GM12878 (cell line): ENCODE measurements at regions not wholly inside any gene's neighbourhood (a gene's known extent, or its start where the extent isn't known, plus 50 kb on each side); places are given as distances from the start of the nearest gene placed in this dataset.

ENCODE experiments used
- ATAC-seq: fragments of 200-7000 bp; cut with Tn5 transposase; 3 replicates; pipeline ENCODE4 v1.9.1; 2020; ENCODE audit warnings: mild to moderate bottlenecking, moderate library complexity
- BruUV-seq: library from RNA; stranded (reverse); fragments of 400-500 nt; replicated peaks from 2 replicates; lab custom pipeline; 2021; lab: Mats Ljungman, UMichigan
- CTCF ChIA-PET: fragments of 300-600 bp; sonication (Branson Sonifier 250); formaldehyde crosslinking; extraction: SDS; loops from one replicate; lab custom pipeline; 2021; ENCODE audit warnings: inconsistent platforms; lab: Yijun Ruan, JAX
- POLR2A ChIA-PET: fragments of 350-600 bp; formaldehyde crosslinking; extraction: SDS; loops from one replicate; lab custom pipeline; 2021; ENCODE audit warnings: inconsistent platforms; lab: Charles Lee
- RAD21 ChIA-PET: fragments of 300-600 bp; sonication (Branson Sonifier 250); formaldehyde crosslinking; loops from one replicate; lab custom pipeline; 2023; ENCODE audit warnings: antibody characterized with exemption; ENCODE audit not compliant: unreplicated experiment; lab: Charles Lee
- SMC1A ChIA-PET: fragments of 300-600 bp; sonication (Branson Sonifier 250); formaldehyde crosslinking; loops from one replicate; lab custom pipeline; 2023; ENCODE audit not compliant: unreplicated experiment, uncharacterized antibody; lab: Charles Lee
- DNase-seq: peaks from one replicate; pipeline ENCODE4 v3.0.0-alpha.2; 2011; ENCODE audit warnings: low read depth, low spot score
- FAIRE-seq: peaks from 3 replicates; lab custom pipeline; 2011; peaks lifted over from hg19 to GRCh38; lab: Jason Lieb, UNC
- H2AFZ ChIP-seq: 2 replicates; pipeline ENCODE4 v1.6.0; 2011; ENCODE audit warnings: low read depth, low read length, control low read depth; ENCODE audit not compliant: control insufficient read depth
- H3K27ac ChIP-seq: 2 replicates; pipeline ENCODE4 v1.5.1; 2011; ENCODE audit warnings: control low read depth; ENCODE audit not compliant: control insufficient read depth, insufficient read depth
- H3K27me3 ChIP-seq, 2 experiments: replicated peaks in 1 of 2; 2 replicates each; pipeline versions ENCODE4 v1.6.0 to v1.6.1; 2011; ENCODE audit warnings: low read length in 1 of 2; ENCODE audit not compliant: control insufficient read depth in 2 of 2, insufficient read depth in 2 of 2
- H3K36me3 ChIP-seq, 2 experiments: 2 replicates each; pipeline ENCODE4 v1.5.1; 2011; ENCODE audit warnings: low read length in 1 of 2; ENCODE audit not compliant: control insufficient read depth in 2 of 2, insufficient read depth in 2 of 2
- H3K4me1 ChIP-seq: 2 replicates; pipeline ENCODE4 v1.6.1; 2011; ENCODE audit warnings: mild to moderate bottlenecking, low read length, moderate library complexity, mixed read lengths; ENCODE audit not compliant: control insufficient read depth, insufficient read depth
- H3K4me2 ChIP-seq: 2 replicates; pipeline ENCODE4 v1.6.0; 2011; ENCODE audit warnings: control low read depth; ENCODE audit not compliant: control insufficient read depth, insufficient read depth
- H3K4me3 ChIP-seq: fragments of 200-600 bp; sonication (generic); 2 replicates; pipeline ENCODE4 v1.5.1; 2016
- H3K79me2 ChIP-seq: 2 replicates; pipeline ENCODE4 v1.6.0; 2011; ENCODE audit warnings: low read length; ENCODE audit not compliant: control insufficient read depth, insufficient read depth
- H3K9ac ChIP-seq: 2 replicates; pipeline ENCODE4 v1.8.0; 2011; ENCODE audit warnings: low read length, control low read depth, mixed read lengths; ENCODE audit not compliant: control insufficient read depth, insufficient read depth
- H3K9me3 ChIP-seq: replicated peaks from 3 replicates; pipeline ENCODE4 v1.5.1; 2011; ENCODE audit warnings: mild to moderate bottlenecking, low read length; ENCODE audit not compliant: control insufficient read depth, insufficient read depth
- H4K20me1 ChIP-seq: 2 replicates; pipeline ENCODE4 v1.6.0; 2011; ENCODE audit not compliant: control insufficient read depth, insufficient read depth
- BRCA1 ChIP-seq: IDR thresholded peaks from 2 replicates; pipeline ENCODE4 v1.6.1; 2011; ENCODE audit warnings: low read depth, low read length, improper control_type of control experiment
- CEBPB ChIP-seq, 2 experiments: fragments of 150-350 bp in 1 of 2; IDR thresholded peaks; 2 replicates each; pipeline ENCODE4 v1.6.1; 2012 to 2014; ENCODE audit warnings: low read depth in 2 of 2, low read length in 2 of 2, borderline replicate concordance in 1 of 2, inconsistent platforms in 1 of 2
- EP300 ChIP-seq, 2 experiments: fragments of 150-350 bp in 1 of 2; IDR thresholded peaks; 2 replicates each; pipeline ENCODE4 v1.6.1; 2011 to 2012; ENCODE audit warnings: low read depth in 2 of 2, low read length in 2 of 2, borderline replicate concordance in 1 of 2, improper control_type of control experiment in 1 of 2, inconsistent platforms in 1 of 2; ENCODE audit not compliant: control insufficient read depth in 1 of 2
- GATAD2B ChIP-seq: fragments of 450-650 bp; conservative IDR thresholded peaks from 2 replicates; pipeline ENCODE4 v1.6.1; 2017; ENCODE audit warnings: low read depth, mild to moderate bottlenecking, moderate library complexity
- JUNB ChIP-seq: IDR thresholded peaks from 2 replicates; pipeline ENCODE4 v1.6.1; 2016; ENCODE audit warnings: antibody characterized with exemption, mild to moderate bottlenecking
- KDM1A ChIP-seq: fragments of 200-600 bp; sonication (generic); IDR thresholded peaks from 2 replicates; pipeline ENCODE4 v1.6.1; 2016; ENCODE audit warnings: borderline replicate concordance
- MXI1 ChIP-seq: fragments of 150-350 bp; IDR thresholded peaks from 2 replicates; pipeline ENCODE4 v1.6.1; 2011; ENCODE audit warnings: low read depth, mild to moderate bottlenecking, inconsistent platforms, low read length, improper control_type of control experiment
- NFYB ChIP-seq: IDR thresholded peaks from 2 replicates; pipeline ENCODE4 v1.6.1; 2011; ENCODE audit warnings: low read depth, mild to moderate bottlenecking, low read length, improper control_type of control experiment, moderate library complexity; ENCODE audit not compliant: insufficient read depth
- SIN3A ChIP-seq: IDR thresholded peaks from 2 replicates; pipeline ENCODE4 v1.6.1; 2012; ENCODE audit warnings: low read depth, low read length, improper control_type of control experiment
- SP1 ChIP-seq: IDR thresholded peaks from one replicate; pipeline ENCODE4 v1.6.1; 2011; ENCODE audit warnings: low read depth, low read length
- SREBF2 ChIP-seq: IDR thresholded peaks from 2 replicates; pipeline ENCODE4 v1.6.1; 2012; ENCODE audit warnings: mild to moderate bottlenecking, low read length
- WGBS: methylation state at CpG from one replicate; pipeline ENCODE4 v1.1.6; 2016; ENCODE audit warnings: low lambda C conversion rate; ENCODE audit not compliant: insufficient replicate concordance, insufficient coverage; ENCODE audit errors: missing lambda C conversion rate; 5-methylcytosine and 5-hydroxymethylcytosine counted together
- in situ Hi-C: fragments of 300-500 bp; cut with MboI; formaldehyde crosslinking; loops from 9 replicates; pipeline ENCODE4 v1.14.3; 2018; ENCODE audit warnings: mixed read lengths
- intact Hi-C: fragments of 100-400 bp; cut with micrococcal nuclease; formaldehyde crosslinking; loops from one replicate; pipeline ENCODE4 v1.14.2; 2022; ENCODE audit not compliant: unreplicated experiment
- TF ChIP-seq, protein P1 (sequence below): fragments of 450-650 bp; IDR thresholded peaks from 2 replicates; pipeline ENCODE4 v1.6.1; 2016; ENCODE audit warnings: mild to moderate bottlenecking

DNA sequence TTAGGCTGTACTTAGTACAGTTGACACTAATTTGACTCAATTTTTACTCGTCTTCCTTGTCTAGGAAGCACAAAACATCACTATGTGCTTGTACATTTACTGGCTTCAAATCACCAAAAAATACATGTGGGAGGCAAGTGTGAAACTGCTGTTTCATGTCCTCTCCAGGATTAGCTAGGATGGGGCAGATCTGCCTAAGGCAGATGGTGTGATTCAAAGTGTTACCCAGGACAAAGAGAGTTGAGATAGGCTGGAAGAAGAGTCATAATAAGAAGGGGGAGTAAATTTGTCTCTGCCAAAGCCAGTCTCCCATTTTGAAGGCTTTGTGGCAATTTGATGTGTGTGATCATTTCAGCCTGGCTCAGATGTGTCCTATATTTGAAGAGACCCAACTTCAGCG is 821.6 kb upstream of the ZEB2 start:
- H3K36me3 ChIP-seq = no peaks in the 10 kb centered on the region
- no peak overlapping the region for H3K4me3 ChIP-seq
- FAIRE-seq (no peak), DNase-seq (no peak), ATAC-seq (no peak)
- H3K27ac ChIP-seq = no peak overlapping the region
- H4K20me1 ChIP-seq = no peaks in the 10 kb centered on the region
- in situ Hi-C loops = no loop called here
- ChIA-PET CTCF (no interaction called here), RAD21 (no interaction called here), POLR2A (no interaction called here), SMC1A (no interaction called here)
- H3K79me2 ChIP-seq = no peaks in the 10 kb centered on the region
- TF ChIP-seq EP300 (IDR thresholded peaks at IDR 0.05; ENCODE audit: borderline replicate concordance in 1 of 2, control insufficient read depth in 1 of 2, low read depth in 2 of 2, low read length in 2 of 2) = no peak
- no peak for TF ChIP-seq SP1
- TF ChIP-seq JUNB = no peak
- TF ChIP-seq MXI1 = no peak
- no peak for TF ChIP-seq NFYB
- TF ChIP-seq GATAD2B = no peak
- TF ChIP-seq, protein P1, sequence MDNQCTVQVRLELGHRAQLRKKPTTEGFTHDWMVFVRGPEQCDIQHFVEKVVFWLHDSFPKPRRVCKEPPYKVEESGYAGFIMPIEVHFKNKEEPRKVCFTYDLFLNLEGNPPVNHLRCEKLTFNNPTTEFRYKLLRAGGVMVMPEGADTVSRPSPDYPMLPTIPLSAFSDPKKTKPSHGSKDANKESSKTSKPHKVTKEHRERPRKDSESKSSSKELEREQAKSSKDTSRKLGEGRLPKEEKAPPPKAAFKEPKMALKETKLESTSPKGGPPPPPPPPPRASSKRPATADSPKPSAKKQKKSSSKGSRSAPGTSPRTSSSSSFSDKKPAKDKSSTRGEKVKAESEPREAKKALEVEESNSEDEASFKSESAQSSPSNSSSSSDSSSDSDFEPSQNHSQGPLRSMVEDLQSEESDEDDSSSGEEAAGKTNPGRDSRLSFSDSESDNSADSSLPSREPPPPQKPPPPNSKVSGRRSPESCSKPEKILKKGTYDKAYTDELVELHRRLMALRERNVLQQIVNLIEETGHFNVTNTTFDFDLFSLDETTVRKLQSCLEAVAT = no peak
- no peak overlapping the region for H2AFZ ChIP-seq
- H3K9me3 ChIP-seq = no peaks in the 10 kb centered on the region
- H3K27me3 ChIP-seq = no peaks in the 10 kb centered on the region; a peak in 1 of 4 replicates
- H3K9ac ChIP-seq = no peak overlapping the region
- intact Hi-C loops = no loop called here
- 0% methylated on average over 2 of the region's 2 CpGs for WGBS
- no TSS peak for BruUV-seq
- H3K4me2 ChIP-seq = no peak overlapping the region
- H3K4me1 ChIP-seq = no peaks in the 10 kb centered on the region

DNA sequence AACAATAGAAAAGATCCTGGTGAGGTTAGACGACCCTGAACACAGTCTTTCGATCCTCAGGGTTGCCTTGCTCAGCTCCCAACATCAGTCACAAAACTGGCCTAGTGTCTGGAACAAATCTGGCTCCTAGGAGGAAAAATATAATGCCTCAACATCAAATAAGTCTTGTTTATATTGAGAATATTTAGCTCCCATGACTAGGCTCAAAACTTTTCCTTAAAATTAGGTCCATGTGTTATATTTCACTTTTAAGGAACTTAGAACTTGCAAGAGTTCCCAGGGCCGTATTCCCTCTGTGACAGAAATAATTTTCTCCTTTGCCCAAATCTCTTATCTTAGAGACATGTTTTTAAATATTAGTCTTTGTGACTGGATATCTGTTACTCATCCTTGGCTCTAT is 819.7 kb upstream of the ZEB2 start:
- no peak overlapping the region for H3K27ac ChIP-seq
- no peak for TF ChIP-seq BRCA1
- no peak for TF ChIP-seq SREBF2
- TF ChIP-seq KDM1A = no peak
- TF ChIP-seq CEBPB (IDR thresholded peaks at IDR 0.05; ENCODE audit: borderline replicate concordance in 1 of 2, low read depth in 2 of 2, low read length in 2 of 2) = no peak
- TF ChIP-seq, protein P1 = no peak
- no peak for TF ChIP-seq SIN3A
- no peak overlapping the region for H3K4me3 ChIP-seq
- in situ Hi-C loops (no loop called here), intact Hi-C loops (no loop called here)
- no peak overlapping the region for H3K4me2 ChIP-seq
- H3K27me3 ChIP-seq = no peaks in the 10 kb centered on the region; a peak in 1 of 4 replicates
- no peaks in the 10 kb centered on the region for H4K20me1 ChIP-seq
- SMC1A ChIA-PET = no interaction called here
- no peaks in the 10 kb centered on the region for H3K9me3 ChIP-seq
- RAD21 ChIA-PET = no interaction called here
- no peaks in the 10 kb centered on the region for H3K36me3 ChIP-seq
- DNase-seq (no peak), ATAC-seq (no peak), FAIRE-seq (no peak)
- POLR2A ChIA-PET = no interaction called here
- no peak overlapping the region for H2AFZ ChIP-seq
- WGBS = 3% methylated on average over 3 of the region's 3 CpGs
- CTCF ChIA-PET = no interaction called here
- no TSS peak for BruUV-seq
- no peak overlapping the region for H3K9ac ChIP-seq
- no peaks in the 10 kb centered on the region for H3K79me2 ChIP-seq
- H3K4me1 ChIP-seq = no peaks in the 10 kb centered on the region
